Renal pelvis (tissue), 1 donor: ENCODE measurements at regions not wholly inside any gene's neighbourhood (a gene's known extent, or its start where the extent isn't known, plus 50 kb on each side); places are given as distances from the start of the nearest gene placed in this dataset.
"Not testable (repeated sequence)": the region's sequence is repeated elsewhere in the genome, so short reads cannot be mapped to it uniquely, and the experiment has no call there.

Experiments used
- DNase-seq: peaks from one replicate; pipeline ENCODE4 v3.0.0-alpha.2; 2013

- DNase-seq: no peak
Measured at GRCh38 chr15:31178705-31179104, 77.2 kb upstream of the TRPM1 start.

DNA sequence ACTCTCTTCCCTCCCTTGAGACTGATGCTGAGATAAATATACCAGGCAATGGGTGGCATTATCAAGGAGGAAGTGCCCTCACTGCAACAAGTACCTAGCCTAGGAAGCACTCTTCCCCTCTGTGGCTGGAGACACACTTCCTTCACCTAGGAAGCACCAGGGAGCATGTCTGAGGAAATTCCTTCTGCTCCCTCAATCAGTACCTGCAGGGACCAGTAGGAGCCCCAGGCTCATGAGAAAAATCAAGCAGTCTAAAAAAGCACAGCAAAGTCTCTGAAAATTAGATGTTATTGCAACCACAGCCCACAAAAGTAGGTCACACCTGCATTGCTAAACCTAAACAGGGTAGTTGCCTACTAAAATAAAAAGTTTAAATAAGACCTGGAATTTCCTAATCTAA is 78.2 kb upstream of the TRPM1 start:
- DNase-seq: no peak

DNA sequence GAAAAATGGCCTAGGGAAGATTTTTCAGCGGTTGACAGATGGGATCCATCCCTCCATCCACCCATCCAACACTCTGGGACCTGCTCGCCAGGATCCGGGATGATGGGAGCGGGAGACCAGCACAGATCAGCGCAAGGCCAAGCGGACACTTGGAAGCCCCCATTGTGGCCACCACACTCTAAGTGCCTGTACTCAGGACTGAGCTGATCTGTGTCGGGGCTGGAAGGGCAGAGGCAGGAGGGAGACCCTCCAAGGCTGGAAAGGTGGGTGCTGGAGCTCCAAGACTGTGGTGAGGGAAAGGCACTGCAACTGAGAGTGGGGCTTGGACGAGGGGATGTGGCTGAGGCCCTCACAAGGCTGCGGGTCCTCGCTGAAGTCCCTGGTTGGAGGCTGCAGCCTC is 91.8 kb upstream of the TRPM1 start:
- DNase-seq: no peak

DNA sequence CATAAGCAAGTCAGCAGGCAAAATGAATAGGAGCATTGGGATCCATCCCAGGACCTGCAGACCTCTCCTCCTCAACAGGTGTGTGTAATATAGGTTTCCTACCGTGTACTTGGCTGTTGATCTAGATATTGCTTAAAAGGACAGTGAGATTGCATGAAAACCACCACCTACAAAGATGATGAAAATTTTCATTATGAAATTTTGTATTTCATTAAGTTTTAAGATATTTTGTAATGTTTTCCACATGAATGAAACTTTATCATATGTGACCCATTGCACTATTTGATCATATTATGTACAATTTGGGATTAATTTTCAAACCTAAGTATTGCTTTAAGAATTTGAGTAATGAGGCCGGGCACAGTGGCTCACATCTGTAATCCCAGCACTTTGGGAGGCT is 94.3 kb upstream of the TRPM1 start:
- no peak for DNase-seq

- no peak for DNase-seq
Measured at GRCh38 chr15:31197497-31198414, 96.2 kb upstream of the TRPM1 start.

DNA sequence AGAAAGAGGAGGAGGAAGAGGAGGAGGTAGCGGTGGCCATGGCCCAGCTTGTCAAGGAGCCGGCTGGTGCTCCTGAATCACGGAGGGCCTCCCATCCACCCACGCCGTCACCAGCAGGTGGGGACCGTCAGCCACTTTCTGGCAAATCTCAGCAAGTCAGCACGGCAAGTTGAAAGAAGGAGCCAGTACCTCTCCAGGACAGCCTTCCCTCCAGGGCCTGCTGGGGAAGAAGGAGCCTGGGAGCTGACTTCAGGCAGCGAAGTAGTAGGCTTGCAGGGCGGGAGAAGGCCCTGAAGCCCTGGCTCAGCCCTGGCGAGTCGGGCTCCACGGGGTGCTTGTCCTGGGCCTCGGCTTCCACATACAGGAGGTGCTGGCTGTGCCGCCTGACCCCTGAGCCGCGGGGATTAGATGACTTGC is 99.2 kb upstream of the TRPM1 start:
- DNase-seq: peak; percentile 74

GRCh38 chr15:31202953-31203352 is 101.4 kb upstream of the TRPM1 start:
- DNase-seq: no peak

DNA sequence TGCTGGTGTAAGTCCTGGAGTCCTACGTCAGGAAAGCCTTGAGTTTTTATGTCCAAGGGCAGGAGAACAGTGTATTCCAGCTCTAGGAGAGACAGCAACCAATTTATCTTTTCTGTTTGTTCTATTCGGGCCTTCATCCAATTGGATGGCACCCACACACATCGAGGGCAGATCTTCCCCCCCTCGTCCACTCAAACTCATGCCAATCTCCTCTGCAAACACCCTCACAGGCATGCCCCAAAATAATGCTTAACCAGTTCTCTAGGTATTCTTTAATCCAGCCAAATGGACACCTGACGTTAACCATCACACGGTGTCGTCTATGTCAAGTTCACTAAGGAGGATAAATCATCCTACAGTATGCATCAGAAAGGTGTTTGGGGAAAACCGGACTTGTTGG is 102.5 kb upstream of the TRPM1 start:
- no peak for DNase-seq

- DNase-seq: peak; percentile 59
Measured at GRCh38 chr15:31206386-31207181, 105.1 kb upstream of the TRPM1 start.

- no peak for DNase-seq
Measured at GRCh38 chr15:31207246-31207645, 105.7 kb upstream of the TRPM1 start.

DNA sequence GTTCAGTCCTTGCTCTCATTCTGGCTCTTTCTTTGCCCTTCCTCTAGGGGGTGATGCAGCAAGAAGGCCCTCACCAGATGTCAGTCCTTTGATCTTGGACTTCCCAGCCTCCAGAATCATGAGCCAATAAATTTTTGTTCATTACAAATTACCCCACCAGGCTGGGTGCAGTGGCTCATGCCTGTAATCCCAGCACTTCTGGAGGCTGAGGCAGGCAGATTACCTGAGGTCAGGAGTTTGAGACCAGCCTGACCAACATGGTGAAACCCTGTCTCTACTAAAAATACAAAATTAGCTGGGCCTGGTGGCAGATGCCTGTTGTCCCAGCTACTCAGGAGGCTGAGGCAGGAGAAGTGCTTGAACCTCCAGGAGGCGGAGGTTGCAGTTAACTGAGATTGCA is 106.3 kb upstream of the TRPM1 start:
- DNase-seq: not testable (repeated sequence)

- no peak for DNase-seq
Measured at GRCh38 chr15:31208817-31209216, 107.3 kb upstream of the TRPM1 start.

DNA sequence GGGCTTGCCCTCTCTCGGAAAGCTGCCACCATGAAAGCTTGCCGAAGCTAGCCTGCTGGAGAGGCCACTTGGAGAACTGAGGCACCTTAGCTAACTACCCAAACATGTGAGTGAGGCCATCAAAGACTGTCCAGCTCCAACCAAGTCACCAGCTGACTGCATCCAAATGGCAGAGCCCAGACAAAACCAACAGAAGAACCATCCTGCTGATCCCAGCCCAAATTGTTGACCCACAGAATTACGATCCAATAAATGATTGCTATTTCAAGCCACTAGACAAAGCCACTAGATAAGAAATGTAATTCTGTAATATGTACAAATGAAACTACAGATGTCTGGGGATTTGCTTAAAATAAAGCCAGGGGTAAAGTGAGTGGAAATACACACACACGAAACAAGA is 109.8 kb upstream of the TRPM1 start:
- DNase-seq: no peak

DNA sequence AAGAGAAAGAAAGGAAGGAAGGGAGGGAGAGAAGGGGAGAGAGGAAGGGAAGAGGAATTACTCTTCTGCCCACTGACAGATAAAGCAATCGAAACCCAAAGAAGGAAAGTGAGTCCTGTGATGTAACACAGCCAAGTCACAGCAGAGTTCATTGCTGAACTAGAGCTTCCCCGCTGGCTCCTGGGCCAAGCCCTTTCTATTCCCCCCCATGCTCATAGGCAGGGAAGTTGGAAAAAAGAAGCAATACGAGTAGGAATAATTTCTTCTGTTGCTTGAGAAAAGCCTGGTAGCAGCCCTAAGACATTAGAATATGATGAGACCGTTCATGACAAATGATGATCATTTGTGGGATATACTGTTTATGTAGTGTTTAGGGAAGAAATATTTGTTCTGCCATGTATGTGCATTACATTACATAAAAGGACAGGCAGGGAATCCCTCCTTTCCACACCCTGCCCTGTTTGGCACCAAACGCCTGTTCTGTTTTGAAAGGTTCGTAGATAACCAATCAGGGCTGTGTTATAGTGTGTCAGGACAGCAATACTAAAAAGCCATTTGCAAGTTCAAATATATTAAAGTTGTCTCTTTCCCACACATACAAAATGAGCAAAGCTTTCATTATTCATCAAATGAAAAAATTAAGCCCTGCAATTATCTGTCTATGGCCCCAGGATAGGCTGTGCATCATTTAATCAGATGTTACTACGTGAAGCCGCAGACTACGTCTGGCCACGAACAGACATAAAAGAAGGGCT is 111.0 kb upstream of the TRPM1 start:
- DNase-seq: no peak

DNA sequence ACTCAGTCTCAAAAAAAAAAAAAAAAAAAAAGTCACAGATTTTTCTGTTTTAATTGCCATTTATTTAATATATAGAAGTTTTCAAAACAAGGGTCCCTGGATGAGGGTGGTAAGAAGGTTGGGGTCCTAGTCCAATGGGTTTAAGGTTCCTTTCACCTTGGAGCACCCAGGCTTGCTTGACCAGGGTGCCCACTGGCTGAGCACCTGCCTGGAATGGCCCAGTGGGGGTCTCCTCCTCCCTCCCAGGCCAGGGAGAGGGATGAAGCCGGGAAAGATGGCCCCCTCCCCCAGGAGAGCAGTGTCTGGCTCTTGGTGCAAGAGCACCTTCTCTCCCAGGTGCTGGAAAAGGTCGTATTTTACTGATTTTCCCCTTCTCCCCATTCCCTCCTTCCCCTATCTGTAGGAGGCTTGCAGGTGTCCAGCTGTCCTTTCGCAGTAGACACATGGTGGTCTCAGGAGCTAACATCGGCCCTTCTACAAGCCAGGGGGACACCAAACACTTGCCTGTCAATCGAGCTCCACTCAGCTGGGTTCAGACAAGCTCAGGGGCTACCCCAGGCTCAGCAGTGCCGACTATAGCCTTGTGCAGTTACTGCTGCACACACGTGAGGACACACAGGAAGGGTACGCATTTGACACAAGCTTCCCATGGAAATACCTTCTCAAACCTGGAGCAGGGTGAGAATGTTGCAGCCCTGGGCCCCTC is 112.3 kb upstream of the KLF13 start:
- DNase-seq: no peak

DNA sequence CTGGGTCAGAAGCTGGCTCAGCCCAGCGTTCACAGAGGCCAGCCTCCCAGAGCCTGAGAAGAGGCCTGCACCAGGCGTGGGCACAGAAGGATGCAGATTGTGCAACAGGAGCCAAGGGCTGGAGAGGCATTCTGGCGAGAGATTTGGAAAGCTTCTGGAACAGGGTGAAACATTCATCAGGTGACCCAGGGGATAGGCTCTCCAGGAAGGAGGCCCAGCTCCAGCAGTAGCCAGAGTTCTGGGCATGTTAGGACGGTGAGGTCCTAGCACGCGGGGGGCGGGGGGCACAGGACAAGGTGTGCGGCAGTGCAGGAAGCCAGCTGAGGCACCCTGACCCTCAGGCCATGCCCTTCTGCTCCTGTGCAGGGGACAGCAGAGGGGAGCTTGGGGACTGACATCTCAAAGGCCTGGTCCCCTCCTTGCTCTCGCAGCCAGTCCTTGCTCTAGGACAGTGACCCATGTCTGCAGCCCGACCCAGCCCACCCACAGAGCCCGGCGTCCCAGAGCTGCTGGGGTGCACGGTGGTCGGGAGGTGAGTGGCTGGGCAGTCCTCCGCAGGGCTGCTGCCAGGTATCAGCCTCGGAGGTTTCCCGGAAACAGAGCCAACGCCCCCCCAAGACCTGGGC is 111.7 kb upstream of the KLF13 start:
- DNase-seq: no peak

DNA sequence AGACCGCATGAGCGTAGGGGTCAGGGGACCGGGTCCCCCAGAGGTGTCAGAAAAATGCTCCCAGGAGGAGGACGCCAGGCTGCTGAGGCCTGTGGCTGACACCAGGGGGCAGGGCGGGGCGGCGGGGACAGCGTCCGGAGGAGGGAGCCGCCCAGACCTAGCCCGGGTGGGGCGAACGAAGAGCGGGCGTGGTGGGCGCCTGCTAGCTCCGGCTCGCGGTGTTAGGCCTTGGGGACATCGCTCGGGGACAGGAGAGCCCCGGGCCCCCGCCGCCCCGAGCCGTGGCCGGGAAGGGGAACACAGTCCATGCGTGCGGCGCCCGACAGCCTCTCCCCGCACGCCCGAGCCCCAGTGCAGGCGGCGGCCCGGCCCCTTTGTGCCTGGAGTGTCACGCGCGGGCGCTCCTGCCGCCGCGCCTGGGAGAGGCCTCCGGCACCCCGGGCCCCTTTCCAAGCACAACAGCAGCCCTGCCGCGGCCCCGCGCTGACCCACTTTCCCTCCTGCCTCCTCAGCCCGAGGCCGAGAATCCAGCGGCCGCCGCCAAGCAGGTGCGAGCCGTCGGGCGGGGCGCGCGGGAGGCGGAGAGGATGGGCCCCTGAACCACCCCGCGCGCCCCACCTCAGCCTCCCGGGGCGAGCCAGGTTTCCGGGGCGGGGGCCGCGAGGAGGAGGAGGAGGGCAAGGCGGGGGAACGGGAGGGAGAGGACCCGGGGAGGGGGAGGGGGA is 111.0 kb upstream of the KLF13 start:
- peak; percentile 68 for DNase-seq

DNA sequence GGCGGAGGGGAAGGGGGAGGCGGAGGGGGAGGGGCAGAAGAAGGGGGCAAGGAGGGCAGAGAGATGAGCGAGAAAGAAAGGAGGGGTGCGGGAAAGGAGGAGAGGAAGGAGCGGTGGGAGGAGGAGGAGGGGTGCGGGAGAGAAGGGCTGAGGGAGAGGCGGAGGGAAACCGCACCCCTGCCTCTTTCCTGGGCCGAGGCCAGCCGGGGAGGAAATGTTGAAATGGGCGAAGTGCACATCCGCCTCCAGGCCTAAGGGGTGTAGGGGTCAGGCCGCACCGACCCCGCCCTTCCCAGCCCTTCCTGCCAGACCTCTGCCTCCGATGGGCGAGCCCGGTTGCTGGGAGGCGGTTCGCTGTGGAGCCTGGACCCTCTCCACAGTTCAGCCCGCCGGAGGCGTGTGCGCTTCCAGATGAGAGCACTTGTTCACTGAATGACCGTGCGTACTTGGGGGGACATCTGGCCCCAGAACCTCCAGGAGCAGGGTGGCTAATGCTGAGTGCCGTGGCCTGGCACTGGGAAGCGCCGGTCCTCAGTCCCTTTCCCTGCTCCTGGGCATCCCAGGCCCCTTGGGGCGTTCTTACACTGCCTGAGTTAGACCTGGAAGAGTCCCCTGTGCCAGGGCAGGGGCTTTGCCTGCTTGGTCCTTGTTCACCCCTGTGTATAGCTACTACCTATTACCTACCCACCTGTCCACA is 110.3 kb upstream of the KLF13 start:
- DNase-seq: peak; percentile 58

DNA sequence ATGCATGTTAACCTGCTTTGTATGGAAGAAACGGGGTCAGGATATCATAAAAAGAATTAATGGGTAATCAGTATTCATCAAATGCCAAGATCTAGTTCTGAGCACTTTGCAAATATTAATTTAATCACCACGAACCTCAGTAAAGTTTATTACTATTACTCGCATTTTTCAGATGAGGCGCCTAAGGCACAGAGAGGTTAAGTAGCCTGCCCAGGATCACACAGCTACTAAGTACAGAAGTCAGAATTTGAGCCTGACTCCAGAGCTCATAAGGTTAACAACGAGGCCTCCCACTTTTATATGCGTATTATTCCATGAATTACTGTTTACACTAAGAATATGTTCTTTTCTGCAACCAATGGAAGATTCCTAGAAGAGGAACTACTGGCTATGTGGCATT is 109.6 kb upstream of the KLF13 start:
- no peak for DNase-seq
